AG04450 (cell line): ENCODE measurements at regions not wholly inside any gene's neighbourhood (a gene's known extent, or its start where the extent isn't known, plus 50 kb on each side); places are given as distances from the start of the nearest gene placed in this dataset.

Source experiments
- CTCF ChIA-PET: fragments of 300-600, 350-600 bp; formaldehyde crosslinking; extraction: SDS; loops from one replicate; lab custom pipeline; 2022; ENCODE audit warnings: antibody characterized with exemption, inconsistent platforms; lab: Charles Lee
- POLR2A ChIA-PET: fragments of 350-600 bp; formaldehyde crosslinking; extraction: SDS; loops from one replicate; lab custom pipeline; 2021; ENCODE audit warnings: antibody characterized with exemption, inconsistent platforms; lab: Yijun Ruan, JAX
- DNase-seq: peaks from one replicate; pipeline ENCODE4 v3.0.0-alpha.2; 2011; ENCODE audit warnings: low read depth, low spot score
- H3K27ac ChIP-seq: one replicate; pipeline ENCODE4 v1.5.1; 2012; ENCODE audit warnings: low read depth, low read length, control low read depth
- H3K27me3 ChIP-seq: one replicate; pipeline ENCODE4 v1.6.0; 2012; ENCODE audit warnings: low read length; ENCODE audit not compliant: control insufficient read depth, insufficient read depth
- H3K4me3 ChIP-seq: 2 replicates; pipeline ENCODE4 v1.5.1; 2011; ENCODE audit warnings: mild to moderate bottlenecking, low read depth, low read length, control low read depth
- H3K9me3 ChIP-seq: 2 replicates; pipeline ENCODE4 v1.5.1; 2012; ENCODE audit warnings: low read length; ENCODE audit not compliant: control insufficient read depth, insufficient read depth
- CTCF ChIP-seq: IDR thresholded peaks from 2 replicates; pipeline ENCODE4 v1.5.1; 2011; ENCODE audit warnings: low read depth, low read length, control low read depth, inconsistent platforms

- POLR2A ChIA-PET, result no interaction called here
- TF ChIP-seq CTCF, result no peak
- no peak for DNase-seq
Observed at GRCh38 chr12:46465307-46465706, 92.7 kb upstream of the SLC38A2 start.

GRCh38 chr12:46464863-46465262 lies 92.3 kb upstream of the SLC38A2 start:
- ChIA-PET POLR2A (no interaction called here), CTCF (no interaction called here)
- DNase-seq, result no peak
- Histone ChIP-seq H3K4me3 (no peak overlapping the region), H3K27ac (no peak overlapping the region), H3K27me3 (no peaks in the 10 kb centered on the region), H3K9me3 (no peaks in the 10 kb centered on the region)
- TF ChIP-seq CTCF, result no peak

More at GRCh38 chr12:46465307-46465706, 92.7 kb upstream of the SLC38A2 start:
- H3K9me3 ChIP-seq, result no peaks in the 10 kb centered on the region
- CTCF ChIA-PET, result no interaction called here
- no peak overlapping the region for H3K27ac ChIP-seq
- H3K27me3 ChIP-seq, result no peaks in the 10 kb centered on the region
- no peak overlapping the region for H3K4me3 ChIP-seq

GRCh38 chr12:46462641-46463355 lies 90.2 kb upstream of the SLC38A2 start:
- CTCF ChIA-PET, result no interaction called here
- no peaks in the 10 kb centered on the region for H3K9me3 ChIP-seq
- TF ChIP-seq CTCF, result no peak
- H3K27me3 ChIP-seq, result no peaks in the 10 kb centered on the region
- H3K4me3 ChIP-seq, result no peak overlapping the region
- POLR2A ChIA-PET, result no interaction called here
- H3K27ac ChIP-seq, result no peak overlapping the region
- no peak for DNase-seq

GRCh38 chr12:46461907-46462640 lies 89.5 kb upstream of the SLC38A2 start:
- POLR2A ChIA-PET, result no interaction called here
- no peak for DNase-seq
- CTCF ChIA-PET, result no interaction called here
- Histone ChIP-seq H3K27me3 (no peaks in the 10 kb centered on the region), H3K4me3 (no peak overlapping the region), H3K9me3 (no peaks in the 10 kb centered on the region), H3K27ac (no peak overlapping the region)
- no peak for TF ChIP-seq CTCF

GRCh38 chr12:46461459-46461858 lies 88.9 kb upstream of the SLC38A2 start:
- Histone ChIP-seq H3K27ac (no peak overlapping the region), H3K9me3 (no peaks in the 10 kb centered on the region), H3K4me3 (no peak overlapping the region), H3K27me3 (no peaks in the 10 kb centered on the region)
- DNase-seq, result no peak
- CTCF ChIA-PET, result no interaction called here
- POLR2A ChIA-PET, result no interaction called here
- TF ChIP-seq CTCF, result no peak
